Vagina (tissue), 2 donors: ENCODE measurements at regions not wholly inside any gene's neighbourhood (a gene's known extent, or its start where the extent isn't known, plus 50 kb on each side); places are given as distances from the start of the nearest gene placed in this dataset.

Source experiments
- CTCF ChIP-seq, 3 experiments: fragments of 450-650 bp in 2 of 3; fragments of 200-600 bp in 1 of 3; sonication (generic) in 1 of 3; IDR thresholded peaks; one replicate each; pipeline ENCODE4 v1.5.1; 2017 to 2019; ENCODE audit warnings: antibody characterized with exemption in 3 of 3, mild to moderate bottlenecking in 2 of 3, moderate library complexity in 2 of 3
- POLR2A ChIP-seq, 2 donors: fragments of 450-650 bp; IDR thresholded peaks; one replicate each; pipeline ENCODE4 v1.6.1; 2017; ENCODE audit warnings: antibody characterized with exemption in 2 of 2, mild to moderate bottlenecking in 2 of 2, moderate library complexity in 2 of 2

GRCh38 chr9:87796196-87796595 lies 70.3 kb downstream of the CTSL start:
- no peak for TF ChIP-seq CTCF (IDR thresholded peaks at IDR 0.05)
- TF ChIP-seq POLR2A (IDR thresholded peaks at IDR 0.05): no peak
